B cell (primary cell): ENCODE measurements at regions not wholly inside any gene's neighbourhood (a gene's known extent, or its start where the extent isn't known, plus 50 kb on each side); places are given as distances from the start of the nearest gene placed in this dataset.

Experiments used
- ATAC-seq: fragments of 200-7000 bp; cut with Tn5 transposase; one replicate; pipeline ENCODE4 v1.10.0; 2021; ENCODE audit warnings: low read depth, mild to moderate bottlenecking, moderate number of reproducible peaks, moderate library complexity
- CTCF ChIA-PET: fragments of 350-600 bp; sonication (Branson Sonifier 250); formaldehyde crosslinking; loops from one replicate; lab custom pipeline; 2021; ENCODE audit warnings: antibody characterized with exemption, inconsistent platforms; lab: Charles Lee
- POLR2A ChIA-PET: fragments of 350-600 bp; sonication (Branson Sonifier 250); formaldehyde crosslinking; loops from one replicate; lab custom pipeline; 2021; ENCODE audit warnings: antibody characterized with exemption; lab: Charles Lee
- DNase-seq: peaks from one replicate; pipeline ENCODE4 v3.0.0; 2013
- H2AFZ ChIP-seq: 2 replicates; pipeline ENCODE4 v1.6.1; 2012; ENCODE audit warnings: mild to moderate bottlenecking, low read depth, low read length; ENCODE audit not compliant: insufficient read depth, poor library complexity, severe bottlenecking
- H3K27ac ChIP-seq, 2 donors: 1 replicate in 1 of 2; 2 replicates in 1 of 2; pipeline ENCODE4 v1.5.1; 2012 to 2013; ENCODE audit warnings: low read length in 2 of 2, mild to moderate bottlenecking in 2 of 2, moderate library complexity in 1 of 2
- H3K27me3 ChIP-seq, 4 experiments: fragments of 200-600 bp in 1 of 4; sonication (generic) in 1 of 4; replicated peaks in 1 of 4; 1 replicate in 2 of 4; 2 replicates in 2 of 4; pipeline versions ENCODE4 v1.6.1 to v1.7.0; 2013 to 2016; ENCODE audit warnings: low read length in 3 of 4, mild to moderate bottlenecking in 2 of 4, mixed read lengths in 1 of 4, moderate library complexity in 1 of 4; ENCODE audit not compliant: insufficient read depth in 4 of 4, control insufficient read depth in 3 of 4; ENCODE audit errors: control extremely low read depth in 1 of 4
- H3K36me3 ChIP-seq, 2 experiments: replicated peaks in 1 of 2; 1 replicate in 1 of 2; 2 replicates in 1 of 2; pipeline versions ENCODE4 v1.6.1 to v1.7.1; 2013; ENCODE audit warnings: low read length in 1 of 2; ENCODE audit not compliant: insufficient read depth in 2 of 2, control insufficient read depth in 1 of 2; ENCODE audit errors: control extremely low read depth in 1 of 2, extremely low read depth in 1 of 2
- H3K4me1 ChIP-seq, 2 donors: fragments of 200-600 bp in 1 of 2; sonication (generic) in 1 of 2; 1 replicate in 1 of 2; 2 replicates in 1 of 2; pipeline versions ENCODE4 v1.5.1 to v1.6.1; 2013 to 2017; ENCODE audit warnings: low read length in 2 of 2; ENCODE audit not compliant: control insufficient read depth in 2 of 2, insufficient read depth in 2 of 2
- H3K4me2 ChIP-seq: replicated peaks from 2 replicates; pipeline ENCODE3; 2012; ENCODE audit warnings: mild to moderate bottlenecking, low read depth, low read length; ENCODE audit not compliant: poor library complexity, severe bottlenecking
- H3K4me3 ChIP-seq, 5 experiments: fragments of 200-600 bp in 1 of 5; sonication (generic) in 1 of 5; 1 replicate in 3 of 5; 2 replicates in 2 of 5; pipeline versions ENCODE4 v1.5.1 to v1.7.0; 2011 to 2016; ENCODE audit warnings: low read length in 4 of 5, mild to moderate bottlenecking in 4 of 5, low read depth in 2 of 5, control low read depth in 1 of 5, moderate library complexity in 1 of 5; ENCODE audit not compliant: insufficient read depth in 1 of 5; ENCODE audit errors: control extremely low read depth in 1 of 5, extremely low read depth in 1 of 5
- H3K79me2 ChIP-seq: fragments of 200-600 bp; sonication (generic); one replicate; pipeline ENCODE4 v1.6.0; 2016; ENCODE audit warnings: low read length; ENCODE audit not compliant: control insufficient read depth, insufficient read depth
- H3K9ac ChIP-seq: fragments of 200-600 bp; sonication (generic); 2 replicates; pipeline ENCODE4 v1.6.1; 2017; ENCODE audit warnings: mild to moderate bottlenecking, low read length, moderate library complexity
- H3K9me3 ChIP-seq, 3 donors: one replicate each; pipeline versions ENCODE4 v1.6.1 to v1.7.1; 2013; ENCODE audit warnings: low read length in 2 of 3; ENCODE audit not compliant: control insufficient read depth in 2 of 3, insufficient read depth in 1 of 3; ENCODE audit errors: control extremely low read depth in 1 of 3
- H4K20me1 ChIP-seq: 2 replicates; pipeline ENCODE4 v1.6.0; 2012; ENCODE audit warnings: mild to moderate bottlenecking, low read length; ENCODE audit not compliant: insufficient read depth, control insufficient read depth, poor library complexity, severe bottlenecking
- H3K27ac Mint-ChIP-seq: one replicate; pipeline ENCODE4 v1.8.0; 2021; ENCODE audit warnings: mixed read lengths
- H3K27me3 Mint-ChIP-seq: one replicate; pipeline ENCODE4 v1.8.0; 2021; ENCODE audit warnings: mixed read lengths
- H3K4me1 Mint-ChIP-seq: one replicate; pipeline ENCODE4 v1.8.0; 2021; ENCODE audit warnings: mixed read lengths
- H3K4me3 Mint-ChIP-seq: one replicate; pipeline ENCODE4 v1.8.0; 2021; ENCODE audit warnings: mixed read lengths
- H3K9me3 Mint-ChIP-seq: one replicate; pipeline ENCODE4 v1.8.0; 2022; ENCODE audit warnings: mixed read lengths; ENCODE audit not compliant: insufficient read depth
- WGBS: methylation state at CpG from one replicate; pipeline ENCODE4 v1.1.5; 2013; ENCODE audit warnings: missing lambda C conversion rate; ENCODE audit not compliant: insufficient coverage; 5-methylcytosine and 5-hydroxymethylcytosine counted together
- intact Hi-C: fragments of 100-400 bp; cut with micrococcal nuclease; formaldehyde crosslinking; loops from one replicate; pipeline ENCODE4 v1.10.0; 2022
- TF ChIP-seq, protein P1 (sequence below): fragments of 200-600 bp; IDR thresholded peaks from one replicate; pipeline ENCODE4 v1.8.0; 2022; ENCODE audit warnings: antibody characterized with exemption, mild to moderate bottlenecking

DNA sequence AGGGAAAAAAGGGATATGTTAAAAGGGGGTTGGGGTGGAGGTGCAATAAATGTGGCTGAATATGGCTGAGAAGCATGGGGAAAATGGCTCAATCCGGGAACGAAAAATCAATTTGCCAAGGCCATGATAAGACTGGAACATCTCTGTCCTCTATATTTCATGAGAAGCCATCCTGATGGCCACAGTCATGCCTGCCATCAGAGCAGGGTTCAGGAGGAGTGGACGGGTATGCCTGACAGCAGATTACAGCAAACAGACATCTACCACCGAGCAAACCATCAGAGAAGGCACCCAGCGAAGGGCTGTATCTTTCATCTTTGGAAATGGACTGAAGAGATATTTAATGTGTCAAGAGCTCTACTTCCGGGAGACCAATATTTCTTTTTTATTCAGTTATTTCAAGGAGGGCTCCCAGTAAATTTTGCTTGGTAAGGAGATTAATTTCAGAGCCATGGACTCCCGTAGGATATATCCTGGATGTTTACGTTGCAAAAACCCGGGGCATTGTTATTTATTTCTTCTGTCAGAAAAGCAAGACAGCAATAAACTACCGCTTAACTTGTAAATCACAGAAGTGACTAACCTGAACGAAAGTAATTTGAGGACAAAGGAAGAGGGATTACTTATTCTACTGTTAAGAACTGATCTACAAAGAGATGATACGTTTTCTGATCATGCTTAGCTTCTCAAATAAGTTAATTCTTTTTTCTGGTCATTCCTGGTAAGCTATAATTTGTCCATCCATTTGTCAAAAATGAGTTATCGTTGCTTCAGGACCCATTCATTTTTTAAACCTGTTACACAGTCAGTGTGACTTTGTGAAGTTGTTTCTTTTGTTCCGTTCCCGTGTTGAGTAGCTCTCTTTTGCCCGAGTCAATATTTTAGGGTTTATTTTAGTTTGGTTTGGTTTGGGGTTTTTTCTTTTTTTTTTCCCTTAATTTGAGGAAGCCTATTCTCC, 80.6 kb upstream of the CHD2 start:
- H3K79me2 ChIP-seq = peaks cover 18% of the 10 kb centered on the region
- WGBS = 90% methylated on average over 5 of the region's 16 CpGs

More for the DNA sequence above, 80.6 kb upstream of the CHD2 start:
- TF ChIP-seq, protein P1, sequence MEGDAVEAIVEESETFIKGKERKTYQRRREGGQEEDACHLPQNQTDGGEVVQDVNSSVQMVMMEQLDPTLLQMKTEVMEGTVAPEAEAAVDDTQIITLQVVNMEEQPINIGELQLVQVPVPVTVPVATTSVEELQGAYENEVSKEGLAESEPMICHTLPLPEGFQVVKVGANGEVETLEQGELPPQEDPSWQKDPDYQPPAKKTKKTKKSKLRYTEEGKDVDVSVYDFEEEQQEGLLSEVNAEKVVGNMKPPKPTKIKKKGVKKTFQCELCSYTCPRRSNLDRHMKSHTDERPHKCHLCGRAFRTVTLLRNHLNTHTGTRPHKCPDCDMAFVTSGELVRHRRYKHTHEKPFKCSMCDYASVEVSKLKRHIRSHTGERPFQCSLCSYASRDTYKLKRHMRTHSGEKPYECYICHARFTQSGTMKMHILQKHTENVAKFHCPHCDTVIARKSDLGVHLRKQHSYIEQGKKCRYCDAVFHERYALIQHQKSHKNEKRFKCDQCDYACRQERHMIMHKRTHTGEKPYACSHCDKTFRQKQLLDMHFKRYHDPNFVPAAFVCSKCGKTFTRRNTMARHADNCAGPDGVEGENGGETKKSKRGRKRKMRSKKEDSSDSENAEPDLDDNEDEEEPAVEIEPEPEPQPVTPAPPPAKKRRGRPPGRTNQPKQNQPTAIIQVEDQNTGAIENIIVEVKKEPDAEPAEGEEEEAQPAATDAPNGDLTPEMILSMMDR = no peak
- Histone ChIP-seq H3K9me3 (no peaks in the 10 kb centered on the region), H3K4me3 (peak overlapping the region; percentile 58 to 92 (median 75)), H2AFZ (peak overlapping the region; percentile 89), H3K36me3 (no peaks in the 10 kb centered on the region), H3K27me3 (no peaks in the 10 kb centered on the region), H4K20me1 (no peaks in the 10 kb centered on the region), H3K4me1 (peaks cover 25 to 49% of the 10 kb centered on the region in 2 donors), H3K4me2 (peak overlapping the region; percentile 82), H3K9ac (peak overlapping the region; percentile 78), H3K27ac (peak overlapping the region; percentile 82 to 83)
- Mint-ChIP-seq H3K4me3 (peak overlapping the region; percentile 90), H3K27ac (peak overlapping the region; percentile 95), H3K4me1 (peaks cover 54% of the 10 kb centered on the region), H3K27me3 (no peaks in the 10 kb centered on the region), H3K9me3 (no peaks in the 10 kb centered on the region)
- ATAC-seq (no peak), DNase-seq (no peak)
- CTCF ChIA-PET = interaction anchor here (0.7 to 2.9 kb wide), 8 partner anchors 10 to 97 kb away, joined by 3 to 24 read pairs (median 4); partner anchors contain the start of gene CHD2
- intact Hi-C loops = loop anchor here (1.0 kb wide), 3 partner anchors 10 to 63 kb away; no protein-coding TSS in a partner anchor
- POLR2A ChIA-PET = interaction anchor here (0.5 to 4.1 kb wide), 6 partner anchors 10 to 81 kb away, joined by 4 to 34 read pairs (median 14); partner anchors contain the start of gene CHD2
